ENCODE measurements at regions not wholly inside any gene's neighbourhood (a gene's known extent, or its start where the extent isn't known, plus 50 kb on each side); places are given as distances from the start of the nearest gene placed in this dataset.
"Not testable (repeated sequence)": the region's sequence is repeated elsewhere in the genome, so short reads cannot be mapped to it uniquely, and the experiment has no call there.

GRCh38 chr1:199929556-199929955 is 98.0 kb upstream of the NR5A2 start:
- no peak overlapping the region for H3K27ac ChIP-seq
- H3K4me3 ChIP-seq: no peak overlapping the region

DNA sequence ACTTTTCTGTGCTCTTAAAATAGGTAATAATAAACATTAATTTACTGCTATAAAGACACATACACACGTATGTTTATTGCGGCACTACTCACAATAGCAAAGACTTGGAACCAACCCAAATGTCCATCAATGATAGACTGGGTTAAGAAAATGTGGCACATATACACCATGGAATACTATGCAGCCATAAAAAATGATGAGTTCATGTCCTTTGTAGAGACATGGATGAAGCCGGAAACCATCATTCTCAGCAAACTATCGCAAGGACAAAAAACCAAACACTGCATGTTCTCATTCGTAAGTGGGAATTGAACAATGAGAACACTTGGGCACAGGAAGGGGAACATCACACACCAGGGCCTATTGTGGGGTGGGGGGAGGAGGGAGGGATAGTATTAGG is 97.4 kb upstream of the NR5A2 start:
- not testable (repeated sequence) for H3K4me3 ChIP-seq, H3K27ac ChIP-seq

DNA sequence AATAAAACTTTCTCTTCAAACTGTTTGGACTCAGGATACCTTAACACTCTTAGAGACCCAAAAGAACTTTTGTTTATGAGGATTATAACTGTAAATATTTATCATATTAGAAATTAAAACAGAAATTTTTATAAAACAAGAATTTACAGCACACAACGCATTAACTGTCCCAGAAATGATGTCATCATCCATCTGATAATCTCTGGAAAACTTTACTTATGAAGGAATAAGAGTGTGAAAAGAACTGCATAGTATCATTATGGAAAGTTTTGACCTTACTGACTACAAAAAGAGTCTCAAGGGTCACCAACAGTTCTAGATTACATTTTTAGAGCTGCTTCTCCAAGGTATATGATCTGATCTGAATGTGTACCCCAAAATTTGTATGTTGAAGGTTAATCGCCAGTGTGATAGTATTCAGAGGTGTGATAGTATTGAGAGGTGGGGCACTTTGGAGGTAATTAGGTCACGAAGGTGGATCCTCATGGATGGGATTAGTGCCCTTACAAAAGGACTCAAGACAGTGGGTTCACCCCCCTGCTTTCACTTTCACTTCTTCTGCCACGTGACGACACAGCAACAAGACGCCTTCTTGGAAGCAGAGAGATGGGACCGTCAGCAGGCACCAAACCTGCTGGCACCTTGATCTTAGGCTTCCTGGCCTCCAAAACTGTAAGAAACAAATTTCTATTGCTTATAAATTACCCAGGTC is 95.7 kb upstream of the NR5A2 start:
- H3K4me3 ChIP-seq: peak overlapping the region in 1 of 7 experiments; percentile 5
- no peak overlapping the region for H3K27ac ChIP-seq

DNA sequence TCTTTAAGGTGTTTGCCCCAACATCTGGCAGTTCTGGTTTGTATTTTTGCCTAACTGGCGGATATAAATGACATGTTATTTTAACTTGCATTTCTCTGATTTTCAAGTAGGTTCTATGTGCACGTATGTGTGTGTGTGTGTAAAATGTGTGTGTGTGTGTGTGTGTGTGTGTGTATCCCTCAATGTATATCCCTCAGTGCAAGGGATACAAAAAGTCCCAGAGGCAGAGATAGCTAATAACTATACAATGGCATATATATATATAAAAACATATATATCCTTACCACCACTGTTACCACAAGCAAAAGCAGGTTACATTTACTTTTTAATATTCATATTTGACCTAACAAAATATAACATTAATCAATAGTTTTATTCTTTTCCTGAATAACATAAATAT is 95.0 kb upstream of the NR5A2 start:
- no peak overlapping the region for H3K27ac ChIP-seq
- no peak overlapping the region for H3K4me3 ChIP-seq

- no peak overlapping the region for H3K4me3 ChIP-seq
- H3K27ac ChIP-seq: no peak overlapping the region
These were observed 91.1 kb upstream of the NR5A2 start for GRCh38 chr1:199936441-199936840.

- Histone ChIP-seq H3K4me3 (no peak overlapping the region), H3K27ac (no peak overlapping the region)
These were observed 90.3 kb upstream of the NR5A2 start for GRCh38 chr1:199937161-199937560.

DNA sequence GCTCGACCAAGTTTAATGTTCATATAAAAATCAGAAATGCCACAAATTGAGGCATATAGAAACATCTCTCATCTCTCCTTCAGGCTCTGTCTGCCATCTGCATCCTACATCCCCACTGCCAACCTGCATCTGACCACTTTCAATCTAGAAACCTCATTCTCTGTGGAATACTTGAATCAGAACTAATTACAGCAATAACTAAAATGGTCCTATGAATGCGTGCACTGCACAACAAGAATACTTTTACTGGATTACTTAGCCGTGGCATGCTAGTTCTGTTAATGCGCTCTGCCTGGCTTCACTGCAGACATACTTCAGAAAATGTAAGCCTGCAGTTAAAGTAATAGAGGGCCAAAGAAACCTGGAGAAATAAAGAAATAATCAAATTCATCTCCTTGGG is 89.8 kb upstream of the NR5A2 start:
- H3K4me3 ChIP-seq: no peak overlapping the region
- no peak overlapping the region for H3K27ac ChIP-seq

DNA sequence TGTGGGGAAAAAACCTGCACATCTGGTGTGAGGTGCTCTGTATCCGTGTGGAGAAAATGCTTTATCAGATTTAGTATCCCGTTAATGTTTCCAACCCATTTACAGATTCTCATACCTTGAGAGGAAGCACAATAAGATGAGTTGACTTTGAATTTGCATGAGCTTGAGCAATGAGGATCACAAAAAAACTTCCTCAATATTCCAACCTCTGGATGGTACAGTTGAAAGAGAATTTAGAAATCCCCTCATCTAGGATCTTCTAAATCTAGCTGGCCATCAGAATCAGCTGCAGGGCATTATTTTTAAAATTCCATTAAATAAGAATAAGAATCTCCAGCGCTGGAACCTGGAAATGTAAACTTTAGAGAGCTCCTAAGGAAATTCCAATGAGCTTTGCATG is 82.5 kb upstream of the NR5A2 start:
- Histone ChIP-seq H3K4me3 (no peak overlapping the region), H3K27ac (no peak overlapping the region)

- Histone ChIP-seq H3K4me3 (no peak overlapping the region), H3K27ac (no peak overlapping the region)
These were observed 81.9 kb upstream of the NR5A2 start for GRCh38 chr1:199945591-199945990.

GRCh38 chr1:199946305-199947155 is 81.0 kb upstream of the NR5A2 start:
- Histone ChIP-seq H3K4me3 (no peak overlapping the region), H3K27ac (no peak overlapping the region)

DNA sequence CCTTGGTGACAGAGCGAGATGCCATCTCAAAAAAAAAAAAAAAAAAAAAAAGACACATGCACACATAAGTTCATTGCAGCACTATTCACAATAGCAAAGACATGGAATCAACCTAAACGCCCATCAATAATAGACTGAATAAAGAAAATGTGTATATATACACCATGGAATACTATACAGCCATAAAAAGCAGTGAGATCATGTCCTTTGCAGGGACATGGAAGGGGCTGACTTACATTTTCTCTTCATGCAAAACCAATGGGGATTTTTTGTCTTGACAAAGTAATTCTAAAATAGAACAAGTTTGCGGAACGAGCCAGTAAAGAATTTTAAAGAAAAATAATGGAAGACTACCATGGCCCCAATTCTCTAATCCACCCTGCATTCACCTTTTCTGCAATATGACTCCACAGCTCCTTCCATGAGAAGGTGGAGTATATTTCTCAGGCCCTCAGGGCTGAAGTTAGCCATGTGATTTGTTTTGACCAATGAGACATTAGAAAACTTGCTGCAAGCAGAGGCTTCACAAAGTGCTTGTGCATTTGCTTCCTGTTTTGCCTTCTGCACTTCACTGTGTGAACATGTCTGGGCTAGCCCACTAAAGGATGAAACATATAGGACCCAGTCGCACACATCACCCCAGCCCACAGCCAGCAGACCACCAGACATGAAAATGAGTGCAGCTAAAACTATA is 78.8 kb upstream of the NR5A2 start:
- no peak overlapping the region for H3K27ac ChIP-seq
- H3K4me3 ChIP-seq: no peak overlapping the region

DNA sequence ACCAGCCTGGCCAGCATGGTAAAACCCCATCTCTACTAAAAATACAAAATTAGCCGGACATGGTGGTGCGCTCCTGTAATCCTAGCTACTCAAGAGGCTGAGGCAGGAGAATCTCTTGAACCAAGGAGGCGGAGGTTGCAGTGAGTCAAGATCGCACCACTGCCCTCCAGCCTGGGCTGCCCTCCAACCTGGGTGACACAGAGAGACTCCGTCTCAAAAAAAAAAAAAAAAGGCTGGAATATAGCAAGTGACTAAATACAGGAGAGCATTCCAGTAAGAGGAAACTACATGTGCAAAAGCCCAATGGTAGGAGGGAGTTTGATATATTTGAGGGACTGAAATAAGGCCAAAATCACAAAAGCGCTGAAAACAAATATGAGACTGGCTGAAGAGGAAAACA is 76.5 kb upstream of the NR5A2 start:
- not testable (repeated sequence) for H3K27ac ChIP-seq, H3K4me3 ChIP-seq

DNA sequence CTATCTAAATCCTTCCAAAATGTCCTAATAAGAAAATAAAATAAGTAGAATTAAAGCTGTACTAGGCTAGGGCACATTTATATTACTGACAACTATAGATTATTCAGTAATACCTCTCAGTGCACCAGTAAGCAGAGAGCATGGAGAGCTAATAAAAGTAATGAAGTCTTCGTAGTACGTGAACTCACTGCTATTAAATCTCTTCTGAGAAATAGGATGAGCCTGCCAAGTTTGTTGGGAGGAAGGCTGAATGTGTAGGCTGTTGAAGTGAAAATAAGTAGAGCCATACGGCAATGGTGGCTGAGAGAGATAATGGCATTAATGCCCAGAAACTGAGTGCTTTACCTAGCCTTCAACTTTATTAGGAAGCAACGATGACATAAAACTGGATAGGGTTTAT is 73.9 kb upstream of the NR5A2 start:
- no peak overlapping the region for H3K27ac ChIP-seq

GRCh38 chr1:199954699-199955098 is 72.8 kb upstream of the NR5A2 start:
- Histone ChIP-seq H3K4me3 (no peak overlapping the region), H3K27ac (no peak overlapping the region)

More for the DNA sequence above, 73.9 kb upstream of the NR5A2 start:
- no peak overlapping the region for H3K4me3 ChIP-seq

DNA sequence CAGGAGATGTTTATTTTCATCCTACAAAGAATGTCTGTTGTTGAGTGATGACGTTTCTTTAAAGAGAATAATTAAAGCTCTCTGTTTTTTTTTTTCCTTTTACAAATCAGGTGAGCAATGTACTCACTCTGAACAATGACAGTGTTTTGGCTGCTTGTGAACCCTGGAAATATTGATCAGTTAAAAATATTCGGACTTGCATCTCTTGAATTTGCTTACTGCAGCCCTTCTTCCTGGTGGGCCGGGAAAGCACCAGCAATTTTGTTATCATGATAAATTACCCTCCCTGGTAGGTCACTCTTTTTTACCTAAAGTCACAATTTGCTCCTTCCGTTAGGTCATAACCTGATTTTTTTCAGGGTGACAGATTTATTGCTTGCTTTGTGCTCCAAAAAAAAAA is 72.3 kb upstream of the NR5A2 start:
- Histone ChIP-seq H3K27ac (no peak overlapping the region), H3K4me3 (no peak overlapping the region)

- H3K4me3 ChIP-seq: no peak overlapping the region
- no peak overlapping the region for H3K27ac ChIP-seq
These were observed 71.5 kb upstream of the NR5A2 start for GRCh38 chr1:199956005-199956404.

DNA sequence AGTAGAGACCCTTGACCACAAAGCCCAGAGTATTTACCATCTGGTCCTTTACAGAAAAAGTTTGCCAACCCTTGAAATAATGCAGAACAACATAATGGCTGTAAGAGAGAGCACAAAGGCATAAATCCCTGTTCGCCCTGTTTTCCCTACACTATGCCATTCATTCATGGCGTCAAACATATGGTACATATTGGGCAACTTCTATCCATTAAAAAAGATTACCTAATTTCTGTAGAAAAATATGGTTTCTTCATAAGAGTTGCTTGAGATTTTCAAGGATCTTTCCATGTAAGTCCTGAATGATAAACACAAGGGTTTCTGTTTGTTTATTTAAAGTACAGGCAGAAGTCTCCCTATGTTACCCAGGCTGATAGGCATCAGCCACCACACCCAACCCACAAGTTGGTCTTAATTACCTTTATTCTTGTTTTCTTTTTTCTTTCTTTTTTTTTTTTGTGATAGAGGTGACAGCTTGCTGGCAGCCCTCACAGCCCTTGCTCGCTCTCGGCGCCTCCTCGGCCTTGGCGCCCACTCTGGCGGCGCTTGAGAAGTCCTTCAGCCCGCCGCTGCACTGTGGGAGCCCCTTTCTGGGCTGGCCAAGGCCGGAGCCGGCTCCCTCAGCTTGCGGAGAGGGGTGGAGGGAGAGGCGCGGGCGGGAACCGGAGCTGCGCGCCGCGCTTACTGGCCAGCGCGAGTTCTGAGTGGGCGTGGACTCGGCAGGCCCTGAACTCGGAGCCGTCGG is 68.3 kb upstream of the NR5A2 start:
- no peak overlapping the region for H3K4me3 ChIP-seq
- H3K27ac ChIP-seq: no peak overlapping the region

- H3K4me3 ChIP-seq: no peak overlapping the region
- H3K27ac ChIP-seq: no peak overlapping the region
These were observed 67.8 kb upstream of the NR5A2 start for GRCh38 chr1:199959775-199960110.

- Histone ChIP-seq H3K4me3 (no peak overlapping the region), H3K27ac (no peak overlapping the region)
These were observed 57.4 kb upstream of the NR5A2 start for GRCh38 chr1:199970125-199970524.

DNA sequence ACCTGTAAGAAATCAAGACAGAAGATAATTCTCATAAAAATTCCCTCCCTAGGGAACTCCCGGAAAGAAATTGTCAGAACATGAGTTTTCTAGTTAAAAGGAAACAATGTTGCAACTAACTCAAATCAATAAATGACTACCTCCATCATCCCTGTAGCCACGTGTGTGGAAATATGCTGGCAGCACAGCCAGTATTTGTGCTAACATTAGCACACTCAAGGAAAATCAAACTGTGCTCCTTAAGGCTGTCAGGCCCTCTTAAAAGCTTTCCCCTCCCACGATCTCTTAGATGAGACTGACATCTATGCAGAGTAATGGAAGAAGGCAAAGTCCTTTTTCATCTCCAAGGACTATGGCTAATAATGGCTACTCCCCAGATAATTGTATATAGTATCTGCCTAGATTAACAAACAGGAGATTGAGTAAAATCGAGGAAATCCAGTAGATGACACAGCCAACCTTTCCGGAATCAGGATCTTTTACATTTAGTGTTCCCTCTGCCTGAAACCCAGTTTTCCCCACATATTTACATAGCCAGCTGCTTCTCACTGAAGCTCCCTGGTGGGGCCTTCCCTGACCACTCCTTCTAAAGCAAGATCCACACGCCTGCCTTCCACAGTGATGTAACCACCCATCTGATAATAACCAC is 50.9 kb upstream of the NR5A2 start:
- Histone ChIP-seq H3K4me3 (no peak overlapping the region), H3K27ac (no peak overlapping the region)
